CD8-positive, alpha-beta memory T cell (primary cell): ENCODE measurements at regions not wholly inside any gene's neighbourhood (a gene's known extent, or its start where the extent isn't known, plus 50 kb on each side); places are given as distances from the start of the nearest gene placed in this dataset.

ENCODE experiments used
- CTCF ChIA-PET: fragments of 350-600 bp; sonication (Branson Sonifier 250); formaldehyde crosslinking; loops from one replicate; lab custom pipeline; 2021; ENCODE audit warnings: antibody characterized with exemption; lab: Charles Lee
- POLR2A ChIA-PET: fragments of 350-600 bp; sonication (Branson Sonifier 250); formaldehyde crosslinking; loops from one replicate; lab custom pipeline; 2021; ENCODE audit warnings: antibody characterized with exemption; lab: Charles Lee
- DNase-seq, 5 donors: peaks; one replicate each; pipeline versions ENCODE4 v3.0.0 to v3.0.0-alpha.2; 2020 to 2022; ENCODE audit warnings: mixed read lengths in 1 of 5
- H3K27ac ChIP-seq: one replicate; pipeline ENCODE4 v1.7.0; 2013; ENCODE audit warnings: low read depth, mild to moderate bottlenecking, low read length, moderate library complexity
- H3K27me3 ChIP-seq: 2 replicates; pipeline ENCODE4 v1.7.0; 2013; ENCODE audit warnings: low read length, mild to moderate bottlenecking; ENCODE audit not compliant: insufficient read depth, poor library complexity, severe bottlenecking
- H3K36me3 ChIP-seq: 2 replicates; pipeline ENCODE4 v1.7.0; 2013; ENCODE audit warnings: mild to moderate bottlenecking, low read length, moderate library complexity; ENCODE audit not compliant: insufficient read depth
- H3K4me1 ChIP-seq: 2 replicates; pipeline ENCODE4 v1.7.0; 2013; ENCODE audit warnings: mild to moderate bottlenecking, low read length, moderate library complexity; ENCODE audit not compliant: insufficient read depth
- H3K4me3 ChIP-seq: 2 replicates; pipeline ENCODE4 v1.7.0; 2013; ENCODE audit warnings: mild to moderate bottlenecking, low read length
- H3K9me3 ChIP-seq: 2 replicates; pipeline ENCODE4 v1.7.0; 2013; ENCODE audit warnings: mild to moderate bottlenecking, low read length
- H3K27ac Mint-ChIP-seq, 8 donors: one replicate each; pipeline ENCODE4 v1.8.0; 2020 to 2021; ENCODE audit warnings: mixed read lengths in 8 of 8, mild to moderate bottlenecking in 6 of 8, inconsistent platforms in 3 of 8, moderate library complexity in 3 of 8
- H3K27me3 Mint-ChIP-seq, 2 donors: one replicate each; pipeline ENCODE4 v1.8.0; 2020 to 2021; ENCODE audit warnings: mixed read lengths in 2 of 2, mild to moderate bottlenecking in 1 of 2, moderate library complexity in 1 of 2
- H3K36me3 Mint-ChIP-seq, 3 donors: one replicate each; pipeline ENCODE4 v1.8.0; 2020 to 2021; ENCODE audit warnings: mixed read lengths in 3 of 3, inconsistent platforms in 1 of 3, mild to moderate bottlenecking in 1 of 3
- H3K4me1 Mint-ChIP-seq, 3 donors: one replicate each; pipeline ENCODE4 v1.8.0; 2020 to 2021; ENCODE audit warnings: mixed read lengths in 3 of 3, inconsistent platforms in 1 of 3, mild to moderate bottlenecking in 1 of 3
- H3K4me3 Mint-ChIP-seq, 7 donors: one replicate each; pipeline ENCODE4 v1.8.0; 2020 to 2021; ENCODE audit warnings: mixed read lengths in 7 of 7, mild to moderate bottlenecking in 6 of 7, moderate library complexity in 4 of 7, inconsistent platforms in 2 of 7
- H3K9me3 Mint-ChIP-seq, 5 donors: one replicate each; pipeline ENCODE4 v1.8.0; 2020 to 2022; ENCODE audit warnings: mixed read lengths in 5 of 5, mild to moderate bottlenecking in 3 of 5, moderate library complexity in 2 of 5, inconsistent platforms in 1 of 5

DNA sequence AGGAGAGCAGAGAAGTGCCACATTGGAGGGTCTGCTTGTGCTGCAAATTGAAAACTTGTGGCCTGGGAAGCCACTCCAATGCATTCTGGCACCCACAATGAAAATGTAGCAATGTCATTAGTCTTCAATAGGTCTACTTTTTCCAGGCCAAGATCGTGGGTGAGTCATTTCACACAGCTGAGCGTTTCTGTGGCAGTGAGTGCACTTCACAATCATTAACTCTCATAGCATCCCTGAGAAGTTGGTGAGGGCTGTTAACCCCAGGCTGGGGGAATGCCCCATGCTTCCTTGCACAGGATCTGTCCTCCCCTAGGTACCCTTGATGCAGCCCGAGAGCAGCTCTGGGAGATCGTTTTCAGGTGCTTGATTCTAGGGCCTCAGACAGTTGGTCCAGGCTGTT lies 196.8 kb upstream of the ATP6AP2 start:
- Mint-ChIP-seq H3K4me1 (no peaks in the 10 kb centered on the region), H3K9me3 (peaks cover 0 to 5% (median 0%) of the 10 kb centered on the region in 5 donors), H3K27me3 (peaks cover 0 to 10% of the 10 kb centered on the region in 2 donors), H3K36me3 (no peaks in the 10 kb centered on the region), H3K4me3 (no peak overlapping the region), H3K27ac (no peak overlapping the region)
- H3K4me3 ChIP-seq = no peak overlapping the region
- H3K9me3 ChIP-seq = no peaks in the 10 kb centered on the region
- H3K27ac ChIP-seq = no peak overlapping the region
- ChIA-PET POLR2A (no interaction called here), CTCF (no interaction called here)
- no peak for DNase-seq
- no peaks in the 10 kb centered on the region for H3K36me3 ChIP-seq
- no peaks in the 10 kb centered on the region for H3K27me3 ChIP-seq
- H3K4me1 ChIP-seq = no peaks in the 10 kb centered on the region

GRCh38 chrX:40383360-40383759 lies 197.4 kb upstream of the ATP6AP2 start:
- no peaks in the 10 kb centered on the region for H3K4me1 Mint-ChIP-seq
- Histone ChIP-seq H3K27me3 (no peaks in the 10 kb centered on the region), H3K4me1 (no peaks in the 10 kb centered on the region), H3K27ac (no peak overlapping the region), H3K36me3 (no peaks in the 10 kb centered on the region), H3K4me3 (no peak overlapping the region), H3K9me3 (no peaks in the 10 kb centered on the region)
- POLR2A ChIA-PET = no interaction called here
- peaks cover 4 to 14% of the 10 kb centered on the region in 2 donors for H3K27me3 Mint-ChIP-seq
- CTCF ChIA-PET = no interaction called here
- H3K4me3 Mint-ChIP-seq = no peak overlapping the region
- no peaks in the 10 kb centered on the region for H3K36me3 Mint-ChIP-seq
- H3K9me3 Mint-ChIP-seq = peaks cover 0 to 7% (median 0%) of the 10 kb centered on the region in 5 donors
- no peak overlapping the region for H3K27ac Mint-ChIP-seq
- no peak for DNase-seq

- Histone ChIP-seq H3K9me3 (no peaks in the 10 kb centered on the region), H3K27me3 (no peaks in the 10 kb centered on the region), H3K4me3 (no peak overlapping the region), H3K27ac (no peak overlapping the region), H3K36me3 (no peaks in the 10 kb centered on the region), H3K4me1 (no peaks in the 10 kb centered on the region)
- Mint-ChIP-seq H3K4me3 (no peak overlapping the region), H3K4me1 (no peaks in the 10 kb centered on the region), H3K9me3 (peaks cover 0 to 6% (median 0%) of the 10 kb centered on the region in 5 donors), H3K27ac (no peak overlapping the region), H3K36me3 (no peaks in the 10 kb centered on the region), H3K27me3 (peaks cover 4 to 11% of the 10 kb centered on the region in 2 donors)
- DNase-seq = no peak
- CTCF ChIA-PET = no interaction called here
- POLR2A ChIA-PET = no interaction called here
These were observed 199.9 kb upstream of the ATP6AP2 start for GRCh38 chrX:40380655-40381488.

GRCh38 chrX:40377684-40378083 lies 203.1 kb upstream of the ATP6AP2 start:
- Mint-ChIP-seq H3K9me3 (peaks cover 0 to 2% (median 0%) of the 10 kb centered on the region in 5 donors), H3K27ac (no peak overlapping the region), H3K27me3 (peaks cover 4 to 12% of the 10 kb centered on the region in 2 donors), H3K4me3 (no peak overlapping the region), H3K36me3 (no peaks in the 10 kb centered on the region), H3K4me1 (no peaks in the 10 kb centered on the region)
- no peak overlapping the region for H3K27ac ChIP-seq
- CTCF ChIA-PET = no interaction called here
- no peaks in the 10 kb centered on the region for H3K4me1 ChIP-seq
- no peaks in the 10 kb centered on the region for H3K9me3 ChIP-seq
- no peak overlapping the region for H3K4me3 ChIP-seq
- DNase-seq = no peak
- POLR2A ChIA-PET = no interaction called here
- H3K27me3 ChIP-seq = no peaks in the 10 kb centered on the region
- no peaks in the 10 kb centered on the region for H3K36me3 ChIP-seq

GRCh38 chrX:40374486-40374885 lies 206.3 kb upstream of the ATP6AP2 start:
- Histone ChIP-seq H3K27me3 (no peaks in the 10 kb centered on the region), H3K27ac (no peak overlapping the region), H3K4me1 (no peaks in the 10 kb centered on the region), H3K36me3 (no peaks in the 10 kb centered on the region), H3K9me3 (no peaks in the 10 kb centered on the region), H3K4me3 (no peak overlapping the region)
- ChIA-PET CTCF (no interaction called here), POLR2A (no interaction called here)
- Mint-ChIP-seq H3K27ac (no peak overlapping the region), H3K4me1 (no peaks in the 10 kb centered on the region), H3K27me3 (peaks cover 4 to 8% of the 10 kb centered on the region in 2 donors), H3K9me3 (peaks cover 0 to 2% (median 0%) of the 10 kb centered on the region in 5 donors), H3K4me3 (no peak overlapping the region), H3K36me3 (no peaks in the 10 kb centered on the region)
- DNase-seq = no peak

DNA sequence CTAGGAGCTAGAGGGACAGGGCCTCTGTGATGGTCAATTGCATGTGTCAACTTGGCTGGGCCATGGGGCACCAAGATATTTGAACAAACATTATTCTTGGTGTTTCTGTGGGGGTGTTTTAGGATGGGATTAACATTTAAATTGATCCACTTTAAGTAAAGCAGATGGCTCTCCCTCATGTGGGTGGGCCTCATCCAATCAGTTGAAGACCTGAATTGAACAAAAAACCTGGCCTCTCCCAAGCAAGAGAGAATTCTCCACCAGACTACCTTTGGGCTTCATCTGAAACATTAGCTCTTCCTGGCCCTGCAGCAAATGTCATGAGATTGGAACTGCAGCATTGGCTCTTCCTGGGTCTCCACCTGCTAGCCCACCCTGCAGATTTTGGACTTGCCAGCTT lies 207.1 kb upstream of the ATP6AP2 start:
- Mint-ChIP-seq H3K4me3 (no peak overlapping the region), H3K27ac (no peak overlapping the region), H3K9me3 (peaks cover 0 to under 1% (median 0%) of the 10 kb centered on the region in 5 donors), H3K4me1 (no peaks in the 10 kb centered on the region), H3K27me3 (peaks cover 1 to 4% of the 10 kb centered on the region in 2 donors), H3K36me3 (no peaks in the 10 kb centered on the region)
- ChIA-PET CTCF (no interaction called here), POLR2A (no interaction called here)
- no peaks in the 10 kb centered on the region for H3K27me3 ChIP-seq
- DNase-seq = no peak
- H3K4me1 ChIP-seq = no peaks in the 10 kb centered on the region
- no peak overlapping the region for H3K27ac ChIP-seq
- no peaks in the 10 kb centered on the region for H3K9me3 ChIP-seq
- no peak overlapping the region for H3K4me3 ChIP-seq
- H3K36me3 ChIP-seq = no peaks in the 10 kb centered on the region

DNA sequence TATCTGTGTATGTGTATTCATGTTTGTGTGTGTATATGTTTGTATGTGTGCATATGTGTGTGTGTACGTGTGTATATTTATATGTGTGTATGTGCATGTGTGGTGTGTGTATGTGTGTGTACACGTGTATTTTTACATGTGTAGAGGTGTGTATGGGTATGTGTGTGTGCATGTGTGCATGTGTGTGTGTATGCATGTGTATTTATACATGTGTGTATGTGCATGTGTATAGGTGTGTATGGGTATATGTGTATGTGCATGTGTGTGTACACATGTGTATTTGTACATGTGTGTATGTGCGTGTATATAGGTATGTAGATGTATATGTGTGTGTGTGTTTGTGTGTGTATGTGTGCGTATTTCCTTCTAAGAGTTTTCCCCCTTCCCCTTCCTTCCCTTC lies 207.7 kb upstream of the ATP6AP2 start:
- Mint-ChIP-seq H3K4me3 (no peak overlapping the region), H3K4me1 (no peaks in the 10 kb centered on the region), H3K9me3 (no peaks in the 10 kb centered on the region), H3K27me3 (peaks cover 0 to 2% of the 10 kb centered on the region in 2 donors), H3K36me3 (no peaks in the 10 kb centered on the region), H3K27ac (no peak overlapping the region)
- H3K36me3 ChIP-seq = no peaks in the 10 kb centered on the region
- H3K4me1 ChIP-seq = no peaks in the 10 kb centered on the region
- H3K27ac ChIP-seq = no peak overlapping the region
- H3K27me3 ChIP-seq = no peaks in the 10 kb centered on the region
- ChIA-PET CTCF (no interaction called here), POLR2A (no interaction called here)
- no peak for DNase-seq
- no peaks in the 10 kb centered on the region for H3K9me3 ChIP-seq
- no peak overlapping the region for H3K4me3 ChIP-seq

- POLR2A ChIA-PET = no interaction called here
- Histone ChIP-seq H3K36me3 (no peaks in the 10 kb centered on the region), H3K4me3 (no peak overlapping the region), H3K27me3 (no peaks in the 10 kb centered on the region), H3K27ac (no peak overlapping the region), H3K4me1 (no peaks in the 10 kb centered on the region), H3K9me3 (no peaks in the 10 kb centered on the region)
- H3K4me3 Mint-ChIP-seq = no peak overlapping the region
- peaks cover 0 to 2% of the 10 kb centered on the region in 2 donors for H3K27me3 Mint-ChIP-seq
- no peaks in the 10 kb centered on the region for H3K9me3 Mint-ChIP-seq
- H3K36me3 Mint-ChIP-seq = no peaks in the 10 kb centered on the region
- CTCF ChIA-PET = no interaction called here
- H3K4me1 Mint-ChIP-seq = no peaks in the 10 kb centered on the region
- no peak overlapping the region for H3K27ac Mint-ChIP-seq
- DNase-seq = no peak
These were observed 209.4 kb upstream of the ATP6AP2 start for GRCh38 chrX:40371376-40371775.
